Endothelial cell (in vitro differentiated cells): ENCODE measurements at regions not wholly inside any gene's neighbourhood (a gene's known extent, or its start where the extent isn't known, plus 50 kb on each side); places are given as distances from the start of the nearest gene placed in this dataset.

Experiments used
- DNase-seq: peaks from one replicate; pipeline ENCODE4 v3.0.0; 2021; ENCODE audit warnings: low spot score
- H3K27ac Mint-ChIP-seq: one replicate; pipeline ENCODE4 v1.8.0; 2021; ENCODE audit warnings: mixed read lengths, inconsistent platforms; ENCODE audit not compliant: unreplicated experiment
- H3K27me3 Mint-ChIP-seq: one replicate; pipeline ENCODE4 v1.8.0; 2021; ENCODE audit warnings: mild to moderate bottlenecking, moderate library complexity, mixed read lengths, inconsistent platforms; ENCODE audit not compliant: unreplicated experiment
- H3K36me3 Mint-ChIP-seq: one replicate; pipeline ENCODE4 v1.8.0; 2021; ENCODE audit warnings: mild to moderate bottlenecking, low read depth, mixed read lengths, inconsistent platforms; ENCODE audit not compliant: unreplicated experiment
- H3K4me1 Mint-ChIP-seq: one replicate; pipeline ENCODE4 v1.8.0; 2021; ENCODE audit warnings: mild to moderate bottlenecking, mixed read lengths, inconsistent platforms; ENCODE audit not compliant: unreplicated experiment
- H3K4me3 Mint-ChIP-seq: one replicate; pipeline ENCODE4 v1.8.0; 2021; ENCODE audit warnings: mild to moderate bottlenecking, mixed read lengths, inconsistent platforms; ENCODE audit not compliant: unreplicated experiment
- H3K9me3 Mint-ChIP-seq: one replicate; pipeline ENCODE4 v1.8.0; 2021; ENCODE audit warnings: mixed read lengths, inconsistent platforms; ENCODE audit not compliant: unreplicated experiment
- TF ChIP-seq, protein P1 (sequence below): fragments of 200-600 bp; sonication (generic); IDR thresholded peaks from one replicate; pipeline ENCODE4 v1.5.0; 2021; ENCODE audit warnings: antibody characterized with exemption; ENCODE audit not compliant: unreplicated experiment

DNA sequence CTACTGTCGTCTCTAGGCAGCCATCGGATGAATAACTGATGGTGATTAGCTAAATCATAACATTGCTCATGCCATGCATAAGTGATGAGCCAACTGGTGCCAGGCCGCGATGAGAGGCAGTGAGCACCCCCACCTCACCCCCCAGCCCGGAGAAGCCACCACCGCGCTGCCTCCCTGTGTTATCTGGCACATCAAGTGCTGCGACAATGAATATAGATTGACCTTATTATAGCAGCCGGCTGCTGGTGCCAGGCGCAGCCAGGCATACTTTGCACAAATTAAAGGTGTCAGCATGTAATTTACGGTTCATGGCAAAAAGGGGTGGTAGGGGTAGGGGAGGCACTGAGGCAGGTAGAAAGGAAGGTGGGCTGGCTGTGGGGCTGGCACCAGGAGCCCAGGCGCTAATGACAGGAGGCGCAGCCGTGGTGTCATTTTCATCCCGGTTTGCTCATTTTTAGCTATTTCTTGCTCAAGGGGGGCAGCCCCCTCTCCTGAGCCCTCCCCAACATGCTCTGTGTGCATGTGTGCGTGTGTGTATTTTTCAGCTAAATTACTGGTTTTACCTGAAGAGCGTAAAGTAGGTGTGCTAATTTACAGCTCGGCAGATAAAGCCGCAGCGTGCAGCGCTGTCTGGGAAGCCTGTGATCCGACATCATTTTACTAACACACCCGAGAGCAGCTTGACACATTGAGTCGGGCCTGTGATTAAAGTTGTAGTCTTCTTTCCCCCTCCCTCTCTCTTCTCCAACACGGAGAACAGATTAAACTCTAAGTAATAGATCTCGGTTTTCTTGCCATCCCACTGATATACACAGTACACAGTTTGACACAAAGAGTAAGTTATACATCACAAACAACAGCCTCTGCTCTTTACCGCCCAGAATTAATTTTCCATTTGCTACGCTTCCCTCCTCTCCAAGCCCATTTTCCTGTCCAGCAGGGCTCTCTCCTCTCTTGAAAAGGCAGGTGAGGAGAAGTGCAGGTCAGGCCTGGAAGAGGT is 212.3 kb downstream of the RPLP1 start:
- DNase-seq: no peak
- Mint-ChIP-seq H3K9me3 (no peaks in the 10 kb centered on the region), H3K4me3 (no peak overlapping the region), H3K4me1 (peaks cover 14% of the 10 kb centered on the region), H3K36me3 (no peaks in the 10 kb centered on the region), H3K27ac (no peak overlapping the region), H3K27me3 (peaks cover 8% of the 10 kb centered on the region)
- TF ChIP-seq, protein P1, sequence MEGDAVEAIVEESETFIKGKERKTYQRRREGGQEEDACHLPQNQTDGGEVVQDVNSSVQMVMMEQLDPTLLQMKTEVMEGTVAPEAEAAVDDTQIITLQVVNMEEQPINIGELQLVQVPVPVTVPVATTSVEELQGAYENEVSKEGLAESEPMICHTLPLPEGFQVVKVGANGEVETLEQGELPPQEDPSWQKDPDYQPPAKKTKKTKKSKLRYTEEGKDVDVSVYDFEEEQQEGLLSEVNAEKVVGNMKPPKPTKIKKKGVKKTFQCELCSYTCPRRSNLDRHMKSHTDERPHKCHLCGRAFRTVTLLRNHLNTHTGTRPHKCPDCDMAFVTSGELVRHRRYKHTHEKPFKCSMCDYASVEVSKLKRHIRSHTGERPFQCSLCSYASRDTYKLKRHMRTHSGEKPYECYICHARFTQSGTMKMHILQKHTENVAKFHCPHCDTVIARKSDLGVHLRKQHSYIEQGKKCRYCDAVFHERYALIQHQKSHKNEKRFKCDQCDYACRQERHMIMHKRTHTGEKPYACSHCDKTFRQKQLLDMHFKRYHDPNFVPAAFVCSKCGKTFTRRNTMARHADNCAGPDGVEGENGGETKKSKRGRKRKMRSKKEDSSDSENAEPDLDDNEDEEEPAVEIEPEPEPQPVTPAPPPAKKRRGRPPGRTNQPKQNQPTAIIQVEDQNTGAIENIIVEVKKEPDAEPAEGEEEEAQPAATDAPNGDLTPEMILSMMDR: no peak

DNA sequence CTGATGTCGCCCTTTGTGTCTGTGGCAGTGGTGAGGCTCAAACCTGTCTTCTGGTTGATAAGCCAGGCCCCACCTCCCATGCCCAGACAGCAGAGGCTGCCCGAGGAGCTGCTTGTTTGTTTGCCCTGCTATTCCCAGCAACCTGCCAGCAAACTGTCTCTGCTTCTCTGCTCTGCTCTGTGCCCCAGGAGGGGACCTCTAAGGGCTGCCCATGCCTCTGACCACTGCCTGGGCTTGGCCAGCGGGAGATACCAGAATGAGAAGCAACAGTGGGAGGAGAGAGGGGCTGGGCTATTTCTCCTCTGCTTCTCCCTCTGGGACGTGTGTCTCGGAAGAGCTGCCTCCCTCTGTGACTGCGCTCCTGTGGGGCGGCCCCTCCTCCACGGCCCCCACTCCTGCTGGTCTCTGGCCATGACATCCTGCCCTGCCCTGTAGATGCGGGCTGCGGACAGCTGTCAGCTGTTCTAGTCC is 213.1 kb downstream of the RPLP1 start:
- no peak overlapping the region for H3K27ac Mint-ChIP-seq
- H3K4me3 Mint-ChIP-seq: no peak overlapping the region
- TF ChIP-seq, protein P1: no peak
- peaks cover 14% of the 10 kb centered on the region for H3K4me1 Mint-ChIP-seq
- no peak for DNase-seq
- no peaks in the 10 kb centered on the region for H3K36me3 Mint-ChIP-seq
- H3K27me3 Mint-ChIP-seq: peaks cover 8% of the 10 kb centered on the region
- no peaks in the 10 kb centered on the region for H3K9me3 Mint-ChIP-seq

DNA sequence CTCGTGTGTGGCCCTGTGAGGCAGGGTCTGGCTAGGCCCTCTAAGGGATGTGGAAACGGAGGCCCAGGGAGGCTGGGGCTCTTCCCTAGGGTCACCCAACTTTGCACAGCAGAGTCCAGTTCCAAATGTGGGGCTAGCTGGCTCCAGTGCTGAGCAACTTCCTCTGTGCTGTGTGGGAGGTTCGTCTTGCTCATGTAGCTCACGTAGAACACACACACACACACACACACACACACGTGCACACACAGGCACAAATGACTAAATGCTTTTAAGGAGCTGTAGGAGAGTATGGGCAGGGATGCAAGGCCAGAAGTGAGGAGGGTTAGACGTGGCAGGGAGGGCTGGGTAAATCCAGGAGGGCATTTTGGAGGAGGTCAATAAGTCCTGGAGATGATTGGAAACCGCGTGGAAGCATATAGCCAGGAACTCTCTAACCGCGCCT is 213.8 kb downstream of the RPLP1 start:
- H3K27ac Mint-ChIP-seq: no peak overlapping the region
- H3K9me3 Mint-ChIP-seq: no peaks in the 10 kb centered on the region
- peaks cover 14% of the 10 kb centered on the region for H3K4me1 Mint-ChIP-seq
- H3K27me3 Mint-ChIP-seq: peaks cover 8% of the 10 kb centered on the region
- H3K4me3 Mint-ChIP-seq: no peak overlapping the region
- TF ChIP-seq, protein P1: no peak
- no peak for DNase-seq
- no peaks in the 10 kb centered on the region for H3K36me3 Mint-ChIP-seq

DNA sequence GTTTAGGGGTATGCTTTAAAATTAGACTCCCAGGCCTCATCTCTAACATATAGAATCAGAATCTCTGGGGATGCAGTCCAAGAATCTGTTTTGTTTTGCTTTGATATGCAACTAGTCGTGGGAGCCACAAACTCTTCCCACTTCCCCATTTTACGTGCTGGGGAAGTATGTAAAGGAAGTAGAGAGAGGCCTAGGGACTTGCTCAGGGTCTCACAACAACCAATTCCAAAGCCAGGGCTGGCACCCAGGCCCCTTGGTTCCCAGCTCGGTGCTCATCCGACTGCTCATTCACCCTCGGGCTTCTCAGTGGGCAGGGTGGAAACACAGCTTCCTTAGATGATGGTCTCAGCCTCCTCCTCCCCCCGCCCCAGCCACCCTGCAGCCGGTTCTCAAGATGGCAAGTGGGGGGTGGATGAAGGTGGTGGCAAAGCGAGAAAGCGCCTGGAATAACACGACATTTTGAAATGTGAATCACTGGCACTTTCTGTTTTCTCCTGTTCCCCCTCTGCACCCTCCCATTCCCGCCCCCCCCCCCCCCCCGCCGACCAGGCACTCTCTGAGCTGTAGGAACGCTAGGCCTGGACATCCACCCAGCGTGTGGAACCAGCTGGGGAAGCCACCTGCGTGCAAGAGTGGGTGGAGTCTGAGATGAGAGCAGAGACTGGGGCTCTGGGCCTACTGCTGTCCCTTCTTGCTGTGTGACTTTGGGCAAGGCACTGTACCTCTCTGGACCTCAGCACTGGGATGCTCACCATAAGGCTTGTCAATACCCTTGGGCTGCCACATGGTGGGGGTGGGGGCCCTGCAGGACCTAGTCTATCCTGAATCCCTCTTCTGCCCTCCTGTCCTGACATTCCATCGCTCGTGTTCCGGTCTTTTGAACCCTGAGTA is 214.5 kb downstream of the RPLP1 start:
- TF ChIP-seq, protein P1: no peak
- H3K27me3 Mint-ChIP-seq: peaks cover 8% of the 10 kb centered on the region
- no peak for DNase-seq
- no peaks in the 10 kb centered on the region for H3K36me3 Mint-ChIP-seq
- no peak overlapping the region for H3K27ac Mint-ChIP-seq
- peaks cover 14% of the 10 kb centered on the region for H3K4me1 Mint-ChIP-seq
- no peaks in the 10 kb centered on the region for H3K9me3 Mint-ChIP-seq
- no peak overlapping the region for H3K4me3 Mint-ChIP-seq
